CD4-positive, alpha-beta T cell treated with Interleukin-4 for 1 hour (primary cell): ENCODE measurements at regions not wholly inside any gene's neighbourhood (a gene's known extent, or its start where the extent isn't known, plus 50 kb on each side); places are given as distances from the start of the nearest gene placed in this dataset.
"Not testable (repeated sequence)": the region's sequence is repeated elsewhere in the genome, so short reads cannot be mapped to it uniquely, and the experiment has no call there.

Experiments used
- DNase-seq, 2 donors: peaks; one replicate each; pipeline ENCODE4 v3.0.0-alpha.2; 2020 to 2022

- no peak for DNase-seq
These were observed 126.5 kb downstream of the TMEM30B start for GRCh38 chr14:61154641-61155040.

- DNase-seq: no peak
These were observed 127.1 kb downstream of the TMEM30B start for GRCh38 chr14:61153914-61154545.

GRCh38 chr14:61153431-61153830 lies 127.7 kb downstream of the TMEM30B start:
- DNase-seq: no peak

- no peak for DNase-seq
These were observed 128.2 kb downstream of the TMEM30B start for GRCh38 chr14:61152851-61153364.

GRCh38 chr14:61151251-61151650 lies 129.9 kb downstream of the TMEM30B start:
- no peak for DNase-seq

GRCh38 chr14:61150851-61151250 lies 130.3 kb downstream of the TMEM30B start:
- no peak for DNase-seq

- DNase-seq: no peak
These were observed 131.2 kb downstream of the TMEM30B start for GRCh38 chr14:61149896-61150295.

- DNase-seq: no peak
These were observed 132.3 kb downstream of the TMEM30B start for GRCh38 chr14:61148742-61149350.

- no peak for DNase-seq
These were observed 133.1 kb downstream of the TMEM30B start for GRCh38 chr14:61147831-61148549.

- no peak for DNase-seq
These were observed 133.7 kb downstream of the TMEM30B start for GRCh38 chr14:61147381-61147821.

- DNase-seq: no peak
These were observed 134.2 kb downstream of the TMEM30B start for GRCh38 chr14:61146899-61147298.

- no peak for DNase-seq
These were observed 135.1 kb downstream of the TMEM30B start for GRCh38 chr14:61145903-61146481.

- DNase-seq: no peak
These were observed 135.9 kb downstream of the TMEM30B start for GRCh38 chr14:61145034-61145902.

GRCh38 chr14:61144117-61145033 lies 136.8 kb downstream of the TMEM30B start:
- not testable (repeated sequence) for DNase-seq

- no peak for DNase-seq
These were observed 140.3 kb downstream of the TMEM30B start for GRCh38 chr14:61140872-61141271.

- DNase-seq: no peak
These were observed 140.9 kb downstream of the TMEM30B start for GRCh38 chr14:61140271-61140670.

GRCh38 chr14:61139006-61139599 lies 142.0 kb downstream of the TMEM30B start:
- DNase-seq: no peak

- no peak for DNase-seq
These were observed 148.2 kb downstream of the TMEM30B start for GRCh38 chr14:61132894-61133293.

- no peak for DNase-seq
These were observed 148.8 kb downstream of the TMEM30B start for GRCh38 chr14:61132336-61132735.

- DNase-seq: no peak
These were observed 149.6 kb downstream of the SLC38A6 start for GRCh38 chr14:61130512-61131260.
